ENCODE measurements at regions not wholly inside any gene's neighbourhood (a gene's known extent, or its start where the extent isn't known, plus 50 kb on each side); places are given as distances from the start of the nearest gene placed in this dataset.

GRCh38 chr3:132174500-132174899, 139.7 kb upstream of the CPNE4 start:
- H3K27me3 ChIP-seq (ENCODE audit: control insufficient read depth, extremely low read depth, insufficient read depth, low read length), result peaks cover 4% of the 10 kb centered on the region
- no peak overlapping the region for H3K4me2 ChIP-seq (ENCODE audit: control insufficient read depth, extremely low read depth, insufficient read depth, low read depth, low read length)
- H3K27ac ChIP-seq (ENCODE audit: control insufficient read depth, insufficient read depth, low read length), result no peak overlapping the region
- FAIRE-seq, result no peak
- DNase-seq (ENCODE audit: low read depth, low spot score), result no peak
- TF ChIP-seq EZH2 (IDR thresholded peaks at IDR 0.05; ENCODE audit: low read length), result no peak
- TF ChIP-seq, protein P1, sequence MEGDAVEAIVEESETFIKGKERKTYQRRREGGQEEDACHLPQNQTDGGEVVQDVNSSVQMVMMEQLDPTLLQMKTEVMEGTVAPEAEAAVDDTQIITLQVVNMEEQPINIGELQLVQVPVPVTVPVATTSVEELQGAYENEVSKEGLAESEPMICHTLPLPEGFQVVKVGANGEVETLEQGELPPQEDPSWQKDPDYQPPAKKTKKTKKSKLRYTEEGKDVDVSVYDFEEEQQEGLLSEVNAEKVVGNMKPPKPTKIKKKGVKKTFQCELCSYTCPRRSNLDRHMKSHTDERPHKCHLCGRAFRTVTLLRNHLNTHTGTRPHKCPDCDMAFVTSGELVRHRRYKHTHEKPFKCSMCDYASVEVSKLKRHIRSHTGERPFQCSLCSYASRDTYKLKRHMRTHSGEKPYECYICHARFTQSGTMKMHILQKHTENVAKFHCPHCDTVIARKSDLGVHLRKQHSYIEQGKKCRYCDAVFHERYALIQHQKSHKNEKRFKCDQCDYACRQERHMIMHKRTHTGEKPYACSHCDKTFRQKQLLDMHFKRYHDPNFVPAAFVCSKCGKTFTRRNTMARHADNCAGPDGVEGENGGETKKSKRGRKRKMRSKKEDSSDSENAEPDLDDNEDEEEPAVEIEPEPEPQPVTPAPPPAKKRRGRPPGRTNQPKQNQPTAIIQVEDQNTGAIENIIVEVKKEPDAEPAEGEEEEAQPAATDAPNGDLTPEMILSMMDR (optimal IDR thresholded peaks at IDR 0.05 in 1 of 3, IDR thresholded peaks at IDR 0.05 in 1 of 3, conservative IDR thresholded peaks at IDR 0.05 in 1 of 3; ENCODE audit: extremely low read depth in 1 of 3, insufficient read depth in 2 of 3, low read length in 3 of 3), result peak in 2 of 3 experiments; percentile 41 to 45
- H2AFZ ChIP-seq (ENCODE audit: control insufficient read depth, low read length), result no peak overlapping the region
- H3K4me3 ChIP-seq (ENCODE audit: control insufficient read depth in 2 of 3, extremely low read depth in 1 of 3, insufficient read depth in 2 of 3, low read depth in 1 of 3, low read length in 3 of 3), result no peak overlapping the region
- H3K9me1 ChIP-seq (ENCODE audit: control insufficient read depth, extremely low read depth, insufficient read depth, low read length), result no peaks in the 10 kb centered on the region
- H4K20me1 ChIP-seq (ENCODE audit: control insufficient read depth, extremely low read depth, insufficient read depth, low read length), result no peaks in the 10 kb centered on the region
- H3K79me2 ChIP-seq (ENCODE audit: control insufficient read depth, insufficient read depth, low read length), result no peaks in the 10 kb centered on the region
- H3K9me3 ChIP-seq (ENCODE audit: control insufficient read depth, low read depth, low read length), result no peaks in the 10 kb centered on the region
- H3K36me3 ChIP-seq (ENCODE audit: control insufficient read depth in 2 of 2, extremely low read depth in 1 of 2, insufficient read depth in 2 of 2, low read length in 2 of 2), result no peaks in the 10 kb centered on the region
- H3K9ac ChIP-seq (ENCODE audit: control insufficient read depth, extremely low read depth, insufficient read depth, low read length), result no peak overlapping the region
- no peaks in the 10 kb centered on the region for H3K4me1 ChIP-seq (ENCODE audit: control insufficient read depth, extremely low read depth, insufficient read depth, low read length)
- dilution Hi-C loops (cut with MboI; ENCODE audit: extremely low pct_ligation_motif_present, low sequenced_read_pairs), result no loop called here

DNA sequence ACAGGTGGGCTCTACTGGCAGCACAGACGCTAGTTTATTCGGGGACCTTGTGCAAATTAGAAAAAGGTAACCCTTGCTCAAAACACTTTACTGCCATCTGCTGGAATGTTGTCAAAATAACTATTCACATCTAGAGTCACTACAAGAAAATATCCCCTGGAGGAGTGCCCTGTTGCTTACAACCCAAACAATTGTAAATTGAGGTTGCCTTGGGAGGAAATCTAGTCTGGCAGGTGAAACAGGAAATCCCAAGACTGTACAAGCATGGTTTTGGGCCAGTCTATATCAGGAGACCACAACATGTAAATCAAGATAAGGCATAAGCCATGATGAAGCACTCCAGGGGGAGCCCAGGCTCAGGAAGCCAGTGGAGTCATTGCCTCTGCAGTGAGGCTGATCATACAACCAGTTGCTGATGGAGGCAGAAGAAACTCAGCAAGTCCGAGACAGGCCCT, 136.8 kb upstream of the ACP3 start:
- FAIRE-seq, result peak; percentile 71
- DNase-seq (ENCODE audit: low read depth, low spot score), result no peak
- Histone ChIP-seq H3K27ac (ENCODE audit: control insufficient read depth, insufficient read depth, low read length) (no peak overlapping the region), H3K4me3 (ENCODE audit: control insufficient read depth in 2 of 3, extremely low read depth in 1 of 3, insufficient read depth in 2 of 3, low read depth in 1 of 3, low read length in 3 of 3) (no peak overlapping the region), H3K9me3 (ENCODE audit: control insufficient read depth, low read depth, low read length) (no peaks in the 10 kb centered on the region), H4K20me1 (ENCODE audit: control insufficient read depth, extremely low read depth, insufficient read depth, low read length) (no peaks in the 10 kb centered on the region), H3K36me3 (ENCODE audit: control insufficient read depth in 2 of 2, extremely low read depth in 1 of 2, insufficient read depth in 2 of 2, low read length in 2 of 2) (no peaks in the 10 kb centered on the region), H3K4me2 (ENCODE audit: control insufficient read depth, extremely low read depth, insufficient read depth, low read depth, low read length) (no peak overlapping the region), H2AFZ (ENCODE audit: control insufficient read depth, low read length) (no peak overlapping the region), H3K9ac (ENCODE audit: control insufficient read depth, extremely low read depth, insufficient read depth, low read length) (no peak overlapping the region), H3K79me2 (ENCODE audit: control insufficient read depth, insufficient read depth, low read length) (no peaks in the 10 kb centered on the region), H3K4me1 (ENCODE audit: control insufficient read depth, extremely low read depth, insufficient read depth, low read length) (no peaks in the 10 kb centered on the region), H3K27me3 (ENCODE audit: control insufficient read depth, extremely low read depth, insufficient read depth, low read length) (no peaks in the 10 kb centered on the region), H3K9me1 (ENCODE audit: control insufficient read depth, extremely low read depth, insufficient read depth, low read length) (no peaks in the 10 kb centered on the region)
- dilution Hi-C loops (cut with MboI; ENCODE audit: extremely low pct_ligation_motif_present, low sequenced_read_pairs), result no loop called here
- TF ChIP-seq EZH2 (IDR thresholded peaks at IDR 0.05; ENCODE audit: low read length), result no peak
- TF ChIP-seq, protein P1 (optimal IDR thresholded peaks at IDR 0.05 in 1 of 3, IDR thresholded peaks at IDR 0.05 in 1 of 3, conservative IDR thresholded peaks at IDR 0.05 in 1 of 3; ENCODE audit: extremely low read depth in 1 of 3, insufficient read depth in 2 of 3, low read length in 3 of 3), result peak; percentile 34 to 53 (median 48)

All from keratinocyte (primary cell).